ENCODE measurements at regions not wholly inside any gene's neighbourhood (a gene's known extent, or its start where the extent isn't known, plus 50 kb on each side); places are given as distances from the start of the nearest gene placed in this dataset.

GRCh38 chr15:88744548-88745020 lies 58.7 kb upstream of the ACAN start:
- no peak for DNase-seq

DNA sequence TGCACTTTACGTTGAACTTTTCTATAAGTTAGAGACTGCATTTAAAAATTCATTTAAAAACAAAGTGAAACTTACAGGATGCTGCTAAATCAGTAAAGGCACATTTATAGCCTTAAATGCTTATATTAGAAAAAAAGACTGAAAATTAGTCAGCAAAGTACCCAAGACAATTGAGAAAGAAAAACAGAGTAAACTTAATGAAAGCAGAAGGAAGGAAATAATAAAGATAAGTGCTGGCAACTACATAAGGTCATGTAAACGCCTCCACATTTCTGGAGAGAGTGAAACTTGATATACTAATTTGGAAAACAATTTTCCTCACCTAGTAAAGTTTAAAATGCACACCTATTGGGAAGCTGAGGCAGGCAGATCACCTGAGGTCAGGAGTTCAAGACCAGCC lies 58.2 kb upstream of the ACAN start:
- no peak for DNase-seq

- no peak for DNase-seq
Measured at GRCh38 chr15:88745696-88746095, 57.5 kb upstream of the ACAN start.

DNA sequence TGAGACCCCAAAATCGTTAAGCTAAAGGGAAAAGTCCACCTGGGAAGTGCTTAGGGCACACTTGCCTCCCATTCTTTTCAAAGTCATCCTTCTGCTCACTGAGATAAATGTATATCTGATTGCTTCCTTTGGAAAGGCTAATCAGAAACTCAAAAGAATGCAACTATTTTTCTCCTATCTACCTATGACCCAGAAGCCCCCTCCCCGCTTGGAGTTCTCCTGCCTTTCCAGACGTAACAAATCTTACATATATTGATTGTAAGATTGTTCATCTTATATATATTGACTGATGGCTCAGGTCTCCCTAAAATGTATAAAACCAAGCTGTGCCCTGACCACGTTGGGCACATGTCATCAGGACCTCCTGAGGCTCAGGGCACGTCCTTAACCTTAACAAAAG lies 56.8 kb upstream of the ACAN start:
- no peak for DNase-seq

DNA sequence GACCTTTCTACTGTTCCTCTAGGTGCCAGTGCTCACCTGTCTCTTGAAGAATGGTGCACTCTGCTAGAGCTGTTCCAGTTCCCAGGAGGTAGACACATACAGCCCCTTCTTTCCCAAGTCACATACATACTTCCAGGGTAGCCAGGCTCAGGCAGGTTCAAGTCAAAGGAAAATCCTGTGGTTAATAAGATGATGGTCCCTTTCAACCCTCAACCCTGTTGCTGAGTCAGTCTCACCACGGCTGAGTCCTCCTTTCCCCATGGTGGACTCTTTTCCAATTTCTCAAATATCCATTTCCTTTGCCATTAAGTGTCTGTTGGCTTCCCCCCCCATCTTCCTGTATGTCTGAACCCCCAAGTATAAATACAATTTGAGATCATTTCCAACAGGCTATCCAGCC lies 56.1 kb upstream of the ACAN start:
- no peak for DNase-seq

DNA sequence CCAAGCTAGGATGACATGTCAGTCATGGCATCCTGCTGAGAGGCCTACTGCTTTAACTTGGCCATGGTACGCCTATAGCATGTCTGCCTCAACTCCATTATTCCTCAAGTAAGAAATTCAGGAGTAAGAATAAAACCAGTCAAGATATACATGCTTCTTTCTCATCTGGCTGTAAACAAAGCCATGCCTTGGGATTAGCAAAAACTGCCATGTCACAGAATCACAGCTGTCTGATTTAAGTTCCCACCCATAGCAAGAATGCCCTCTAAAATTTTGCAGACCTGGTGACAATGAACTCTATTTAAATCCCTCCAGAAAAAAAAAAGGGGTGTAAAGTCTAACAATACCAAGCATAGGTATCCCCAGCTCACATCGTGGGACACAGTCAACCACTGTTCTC lies 55.6 kb upstream of the ACAN start:
- no peak for DNase-seq

DNA sequence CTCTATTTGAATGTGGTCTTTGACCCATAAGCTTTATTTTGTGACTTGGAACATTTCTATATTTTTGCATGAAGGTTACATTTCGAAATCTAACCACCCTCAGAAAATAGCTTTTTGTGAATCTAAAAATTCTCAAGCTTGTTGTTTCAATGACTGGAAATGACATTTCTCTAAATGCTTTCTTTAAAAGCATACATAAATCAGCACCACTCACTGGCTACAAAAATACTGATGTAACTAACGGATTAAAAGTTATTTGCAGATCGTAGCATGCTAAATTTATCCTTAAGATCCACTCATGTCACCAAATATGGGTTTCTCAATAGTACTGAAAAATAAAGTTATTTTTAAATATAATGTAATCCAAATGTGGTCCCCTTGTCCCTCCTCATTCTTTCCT lies 55.2 kb upstream of the ACAN start:
- no peak for DNase-seq

- no peak for DNase-seq
Measured at GRCh38 chr15:88748651-88749050, 54.6 kb upstream of the ACAN start.

GRCh38 chr15:88749699-88750098 lies 53.5 kb upstream of the ACAN start:
- no peak for DNase-seq

DNA sequence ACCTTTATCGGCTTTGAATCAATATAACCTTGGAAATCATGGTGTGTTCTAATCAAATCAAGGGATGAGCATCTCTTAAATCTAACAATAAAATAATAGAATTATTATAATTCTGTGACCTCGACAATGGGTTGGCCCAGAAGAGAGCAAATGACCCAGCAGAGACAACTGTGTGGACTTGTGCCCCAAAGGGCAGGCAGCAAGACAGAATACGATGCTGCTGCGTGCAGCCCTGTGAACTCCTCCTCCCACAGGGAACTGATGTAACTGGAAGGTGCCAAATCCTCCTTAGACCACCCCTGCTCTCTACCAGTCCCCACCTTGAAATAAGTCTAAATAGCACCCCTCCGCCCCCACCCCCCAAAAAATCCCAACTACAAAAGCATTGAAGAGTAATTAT lies 50.7 kb upstream of the ACAN start:
- no peak for DNase-seq

GRCh38 chr15:88752951-88753350 lies 50.3 kb upstream of the ACAN start:
- DNase-seq = peak; percentile 47 to 86
